BLaER1 treated with 17β-estradiol and CSF1 and Interleukin-3, amounts not matched to agents 10 nM and 100 nM (cell line): ENCODE measurements at regions not wholly inside any gene's neighbourhood (a gene's known extent, or its start where the extent isn't known, plus 50 kb on each side); places are given as distances from the start of the nearest gene placed in this dataset.
"Not testable (repeated sequence)": the region's sequence is repeated elsewhere in the genome, so short reads cannot be mapped to it uniquely, and the experiment has no call there.

Source experiments
- H3K27ac ChIP-seq, 11 experiments: shearing (Covaris generic); formaldehyde crosslinking; 2 replicates each; pipeline ENCODE4 v1.8.1; 2022
- H3K27me3 ChIP-seq, 11 experiments: shearing (Covaris generic); formaldehyde crosslinking; 2 replicates each; pipeline ENCODE4 v1.8.1; 2022
- H3K36me3 ChIP-seq, 11 experiments: shearing (Covaris generic); formaldehyde crosslinking; 2 replicates each; pipeline ENCODE4 v1.8.1; 2022
- H3K4me1 ChIP-seq, 10 experiments: shearing (Covaris generic); formaldehyde crosslinking; 2 replicates each; pipeline ENCODE4 v1.8.1; 2022
- H3K4me2 ChIP-seq, 11 experiments: shearing (Covaris generic); formaldehyde crosslinking; 2 replicates each; pipeline ENCODE4 v1.8.1; 2022
- H3K4me3 ChIP-seq, 10 experiments: shearing (Covaris generic); formaldehyde crosslinking; 2 replicates each; pipeline ENCODE4 v1.8.1; 2022
- H3K9ac ChIP-seq, 11 experiments: shearing (Covaris generic); formaldehyde crosslinking; 2 replicates each; pipeline ENCODE4 v1.8.1; 2022
- H3K9me3 ChIP-seq, 11 experiments: shearing (Covaris generic); formaldehyde crosslinking; replicated peaks in 1 of 11; 2 replicates each; pipeline ENCODE4 v1.8.1; 2022
- H4K20me1 ChIP-seq, 11 experiments: shearing (Covaris generic); formaldehyde crosslinking; 2 replicates each; pipeline ENCODE4 v1.8.1; 2022
- Cebpa-rat ChIP-seq, 11 experiments: shearing (Covaris generic); IDR thresholded peaks; 2 replicates each; pipeline ENCODE4 v1.8.1; 2022

GRCh38 chr20:39752262-39752876, 790.2 kb downstream of the DHX35 start:
- Histone ChIP-seq H3K9me3 (peaks cover 18 to 28% (median 25%) of the 10 kb centered on the region in 11 experiments), H4K20me1 (no peaks in the 10 kb centered on the region), H3K27ac (no peak overlapping the region), H3K27me3 (no peaks in the 10 kb centered on the region), H3K4me1 (no peaks in the 10 kb centered on the region), H3K9ac (no peak overlapping the region), H3K36me3 (no peaks in the 10 kb centered on the region), H3K4me2 (no peak overlapping the region), H3K4me3 (no peak overlapping the region)
- no peak for TF ChIP-seq Cebpa-rat (IDR thresholded peaks at IDR 0.05)

DNA sequence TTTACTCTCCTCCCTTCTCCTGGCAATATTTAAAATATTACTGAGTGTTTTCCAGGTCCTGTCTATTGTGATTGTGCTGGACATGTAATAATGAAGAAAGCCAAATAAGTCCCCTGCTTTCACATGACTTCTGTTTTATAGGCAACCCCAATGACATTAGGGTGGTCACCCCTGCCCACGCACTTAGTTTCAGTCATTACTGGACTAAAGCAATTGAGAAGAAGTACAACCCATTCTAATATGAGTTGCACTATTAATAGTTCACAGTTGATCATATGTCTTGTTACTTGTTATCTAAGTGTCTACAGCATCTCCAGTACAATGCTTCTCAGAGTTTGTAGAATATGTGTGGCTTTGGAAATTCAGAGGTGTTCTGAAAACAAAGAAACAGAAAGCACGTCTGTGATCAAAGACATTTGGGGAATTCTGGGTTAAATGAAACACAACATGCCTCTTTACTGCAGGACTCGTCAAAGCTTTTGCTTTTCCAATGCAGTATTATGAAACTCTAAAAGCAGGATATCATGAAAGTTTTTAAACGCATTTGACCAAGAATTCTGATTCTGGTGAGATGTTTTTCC, 789.5 kb downstream of the DHX35 start:
- Histone ChIP-seq H3K27me3 (no peaks in the 10 kb centered on the region), H3K4me3 (no peak overlapping the region), H3K4me2 (no peak overlapping the region), H3K4me1 (no peaks in the 10 kb centered on the region), H3K27ac (no peak overlapping the region), H3K9ac (no peak overlapping the region), H3K36me3 (no peaks in the 10 kb centered on the region), H4K20me1 (no peaks in the 10 kb centered on the region), H3K9me3 (peaks cover 18 to 31% (median 26%) of the 10 kb centered on the region in 11 experiments)
- no peak for TF ChIP-seq Cebpa-rat (IDR thresholded peaks at IDR 0.05)

DNA sequence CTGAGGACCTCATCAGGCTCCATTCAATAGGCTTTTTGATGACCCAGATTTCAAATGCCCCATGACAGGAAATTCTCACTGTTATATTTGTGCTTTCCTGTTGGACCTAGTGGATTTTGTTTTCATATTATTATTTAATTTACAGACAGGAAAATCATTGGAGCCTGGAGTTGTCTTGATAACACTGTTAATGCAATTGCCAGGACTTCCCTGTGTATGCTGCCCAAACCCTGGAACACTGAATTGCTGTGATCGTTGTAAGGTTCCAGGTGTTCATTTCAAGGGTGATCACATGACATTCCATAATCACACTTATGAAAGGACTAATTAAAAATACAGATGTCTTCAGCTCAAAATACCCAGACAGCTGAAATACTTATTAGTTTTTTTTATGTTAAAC, 783.2 kb downstream of the DHX35 start:
- Histone ChIP-seq H3K4me1 (no peaks in the 10 kb centered on the region), H3K4me3 (no peak overlapping the region), H4K20me1 (no peaks in the 10 kb centered on the region), H3K36me3 (no peaks in the 10 kb centered on the region), H3K9ac (no peak overlapping the region), H3K27me3 (no peaks in the 10 kb centered on the region), H3K9me3 (peaks cover 18 to 31% (median 26%) of the 10 kb centered on the region in 11 experiments), H3K4me2 (no peak overlapping the region), H3K27ac (no peak overlapping the region)
- TF ChIP-seq Cebpa-rat (IDR thresholded peaks at IDR 0.05) = no peak

- H3K36me3 ChIP-seq = no peaks in the 10 kb centered on the region
- no peak overlapping the region for H3K4me2 ChIP-seq
- H3K4me3 ChIP-seq = no peak overlapping the region
- H3K27me3 ChIP-seq = no peaks in the 10 kb centered on the region
- no peak overlapping the region for H3K27ac ChIP-seq
- H3K4me1 ChIP-seq = no peaks in the 10 kb centered on the region
- no peak overlapping the region for H3K9ac ChIP-seq
- no peaks in the 10 kb centered on the region for H3K9me3 ChIP-seq
- no peaks in the 10 kb centered on the region for H4K20me1 ChIP-seq
- TF ChIP-seq Cebpa-rat (IDR thresholded peaks at IDR 0.05) = no peak
These were observed 776.5 kb downstream of the DHX35 start for GRCh38 chr20:39738651-39739050.

DNA sequence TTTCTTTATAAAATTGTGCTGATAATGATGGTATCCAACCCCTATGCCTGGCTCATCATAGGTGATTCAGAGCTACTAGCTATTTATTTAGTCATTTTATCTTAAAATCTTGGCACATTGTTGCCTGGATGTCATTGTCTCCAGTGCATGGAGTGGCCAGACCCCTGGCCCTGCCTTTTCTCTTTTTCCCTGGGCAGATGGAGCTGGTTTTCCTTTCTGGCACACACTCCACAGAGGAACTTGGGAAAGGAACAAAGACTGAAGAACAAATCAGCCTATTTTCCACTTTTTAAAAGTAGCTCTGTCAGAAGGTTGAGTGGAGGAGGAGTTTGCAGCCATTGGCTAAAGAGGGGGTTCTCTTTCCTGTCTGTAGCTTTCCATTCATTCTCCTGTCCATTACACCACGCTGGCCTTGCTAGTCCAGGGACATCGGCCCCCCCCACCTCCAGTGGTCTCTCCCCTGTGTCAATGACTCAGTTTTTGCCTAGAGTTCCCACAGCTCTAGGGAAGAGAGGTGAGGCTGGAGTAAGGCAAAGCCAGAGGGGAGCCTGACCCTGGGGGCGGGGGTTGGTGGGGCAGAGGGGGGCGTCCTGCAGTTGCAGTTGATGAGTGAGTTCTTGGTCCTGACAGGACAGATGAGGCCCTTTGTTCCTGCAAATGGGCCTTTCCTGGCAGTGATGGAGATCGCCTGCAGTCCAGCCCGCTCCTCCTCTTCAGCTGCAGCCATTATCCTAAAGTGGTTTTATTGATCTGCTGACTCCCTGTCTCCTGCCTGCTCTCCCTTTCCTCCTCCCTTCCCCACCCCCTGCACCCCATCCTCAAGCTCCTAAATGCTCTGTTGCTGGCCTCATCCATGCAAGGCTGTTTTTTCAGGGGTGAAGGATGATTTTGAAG, 774.5 kb downstream of the DHX35 start:
- Histone ChIP-seq H3K9me3 (peaks cover 0 to 7% (median 0%) of the 10 kb centered on the region in 11 experiments; a peak in 3 of 22 replicates), H3K27ac (no peak overlapping the region), H3K4me1 (no peaks in the 10 kb centered on the region), H3K27me3 (no peaks in the 10 kb centered on the region), H3K9ac (no peak overlapping the region), H3K36me3 (no peaks in the 10 kb centered on the region), H3K4me3 (no peak overlapping the region), H4K20me1 (no peaks in the 10 kb centered on the region), H3K4me2 (no peak overlapping the region)
- TF ChIP-seq Cebpa-rat (IDR thresholded peaks at IDR 0.05) = no peak

DNA sequence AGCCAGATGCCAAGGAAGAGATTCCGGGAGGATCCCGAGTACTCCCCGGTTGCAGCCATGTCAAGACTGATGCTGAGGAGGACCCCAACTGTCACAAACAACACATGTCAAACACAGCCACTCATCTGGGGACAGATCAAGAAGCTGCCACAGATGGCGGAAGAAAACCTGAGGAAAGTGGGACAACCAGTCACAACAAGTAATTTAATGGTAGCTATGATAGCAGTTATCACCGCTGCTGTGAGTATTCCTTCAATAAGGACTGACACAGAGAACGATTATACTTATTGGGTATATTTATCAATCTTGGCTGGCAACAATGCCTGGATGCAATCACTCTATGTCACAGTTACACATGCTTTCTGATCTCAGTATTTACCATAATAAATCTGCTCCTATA, 763.4 kb downstream of the DHX35 start:
- not testable (repeated sequence) for H3K4me3 ChIP-seq, H3K27me3 ChIP-seq, H3K9ac ChIP-seq, H3K4me2 ChIP-seq, H3K4me1 ChIP-seq, H4K20me1 ChIP-seq, H3K27ac ChIP-seq, H3K36me3 ChIP-seq
- peaks cover 41 to 58% (median 45%) of the 10 kb centered on the region in 11 experiments for H3K9me3 ChIP-seq

- H3K4me3 ChIP-seq = no peak overlapping the region
- H3K9me3 ChIP-seq = no peaks in the 10 kb centered on the region
- H3K4me1 ChIP-seq = peaks cover 0 to 13% (median 0%) of the 10 kb centered on the region in 10 experiments; a peak in 3 of 20 replicates
- no peaks in the 10 kb centered on the region for H3K36me3 ChIP-seq
- no peak for TF ChIP-seq Cebpa-rat (IDR thresholded peaks at IDR 0.05)
- no peak overlapping the region for H3K9ac ChIP-seq
- no peaks in the 10 kb centered on the region for H4K20me1 ChIP-seq
- H3K27me3 ChIP-seq = no peaks in the 10 kb centered on the region
- H3K27ac ChIP-seq = no peak overlapping the region
- H3K4me2 ChIP-seq = no peak overlapping the region
These were observed 757.1 kb downstream of the DHX35 start for GRCh38 chr20:39719293-39719692.

GRCh38 chr20:39717936-39718335, 755.8 kb downstream of the DHX35 start:
- no peak overlapping the region for H3K9ac ChIP-seq
- H3K9me3 ChIP-seq = no peaks in the 10 kb centered on the region
- no peaks in the 10 kb centered on the region for H3K27me3 ChIP-seq
- H4K20me1 ChIP-seq = no peaks in the 10 kb centered on the region
- no peak for TF ChIP-seq Cebpa-rat (IDR thresholded peaks at IDR 0.05)
- no peak overlapping the region for H3K4me2 ChIP-seq
- no peak overlapping the region for H3K27ac ChIP-seq
- H3K36me3 ChIP-seq = no peaks in the 10 kb centered on the region
- no peak overlapping the region for H3K4me3 ChIP-seq
- peaks cover 0 to 13% (median 0%) of the 10 kb centered on the region in 10 experiments; a peak in 3 of 20 replicates for H3K4me1 ChIP-seq

GRCh38 chr20:39716796-39717341, 754.7 kb downstream of the DHX35 start:
- no peaks in the 10 kb centered on the region for H3K27me3 ChIP-seq
- no peak overlapping the region for H3K27ac ChIP-seq
- H3K9me3 ChIP-seq = no peaks in the 10 kb centered on the region
- TF ChIP-seq Cebpa-rat (IDR thresholded peaks at IDR 0.05) = no peak
- H3K4me1 ChIP-seq = peaks cover 0 to 13% (median 0%) of the 10 kb centered on the region in 10 experiments; a peak in 3 of 20 replicates
- H3K4me3 ChIP-seq = no peak overlapping the region
- no peaks in the 10 kb centered on the region for H4K20me1 ChIP-seq
- no peaks in the 10 kb centered on the region for H3K36me3 ChIP-seq
- H3K4me2 ChIP-seq = peak overlapping the region in 2 of 11 experiments; percentile 20 to 50; a peak in 4 of 22 replicates
- H3K9ac ChIP-seq = no peak overlapping the region
